Tibial artery (tissue), 4 donors: ENCODE measurements at regions not wholly inside any gene's neighbourhood (a gene's known extent, or its start where the extent isn't known, plus 50 kb on each side); places are given as distances from the start of the nearest gene placed in this dataset.
A peak's percentile ranks its signal among the peaks of the same experiment; 100 is the strongest.

Source experiments
- DNase-seq, 2 donors: peaks; one replicate each; pipeline ENCODE4 v3.0.0-alpha.2; 2019
- H3K27ac ChIP-seq, 2 donors: fragments of 200-600 bp; sonication (generic) in 1 of 2; 1 replicate in 1 of 2; 2 replicates in 1 of 2; pipeline ENCODE4 v1.5.1; 2018 to 2019; ENCODE audit warnings: mild to moderate bottlenecking in 1 of 2
- H3K27me3 ChIP-seq, 2 donors: fragments of 200-600 bp; sonication (generic) in 1 of 2; one replicate each; pipeline versions ENCODE4 v1.5.1 to v1.6.0; 2016 to 2019
- H3K36me3 ChIP-seq, 3 donors: fragments of 200-600 bp; sonication (generic) in 2 of 3; one replicate each; pipeline ENCODE4 v1.5.1; 2016 to 2019; ENCODE audit warnings: mild to moderate bottlenecking in 2 of 3
- H3K4me1 ChIP-seq, 4 donors: fragments of 200-600 bp; sonication (generic) in 2 of 4; 1 replicate in 3 of 4; 2 replicates in 1 of 4; pipeline ENCODE4 v1.5.1; 2016 to 2019
- H3K4me3 ChIP-seq, 2 donors: fragments of 200-600 bp; sonication (generic) in 1 of 2; 1 replicate in 1 of 2; 2 replicates in 1 of 2; pipeline ENCODE4 v1.5.1; 2018 to 2019; ENCODE audit warnings: mild to moderate bottlenecking in 2 of 2
- H3K9me3 ChIP-seq, 3 donors: fragments of 200-600 bp; sonication (generic) in 1 of 3; one replicate each; pipeline ENCODE4 v1.5.1; 2016 to 2019
- intact Hi-C: fragments of 100-400 bp; cut with DNase I; formaldehyde crosslinking; loops from one replicate; pipeline ENCODE4 v1.15.0; 2023; ENCODE audit warnings: low total_unique reads
- TF ChIP-seq, protein P1 (sequence below), 2 experiments: fragments of 200-600 bp in 1 of 2; fragments of 450-650 bp in 1 of 2; IDR thresholded peaks; one replicate each; pipeline ENCODE4 v1.5.1; 2017 to 2019; ENCODE audit warnings: antibody characterized with exemption in 2 of 2, mild to moderate bottlenecking in 1 of 2, moderate library complexity in 1 of 2

DNA sequence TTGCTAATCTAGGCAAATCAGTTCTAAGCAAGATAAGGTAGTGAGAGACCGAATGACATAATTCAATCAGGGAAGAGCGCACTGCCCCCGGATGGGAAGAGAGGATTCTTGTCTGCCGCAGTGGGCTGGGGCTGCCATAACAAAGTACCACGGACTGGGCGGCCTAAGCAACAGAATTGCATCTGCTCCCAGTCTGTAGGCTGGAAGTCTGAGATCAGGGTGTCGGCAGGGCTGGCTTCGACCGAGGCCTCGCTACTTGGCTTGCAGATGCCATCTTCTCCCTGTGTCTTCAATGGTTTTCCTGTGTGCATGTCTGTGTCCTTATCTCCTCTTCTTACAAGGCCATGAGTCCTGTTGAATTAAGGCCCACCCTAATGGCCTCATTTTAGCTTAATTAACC is 59.7 kb upstream of the TMEM72 start:
- intact Hi-C loops: no loop called here
- Histone ChIP-seq H3K27ac (no peak overlapping the region), H3K4me3 (no peak overlapping the region)

DNA sequence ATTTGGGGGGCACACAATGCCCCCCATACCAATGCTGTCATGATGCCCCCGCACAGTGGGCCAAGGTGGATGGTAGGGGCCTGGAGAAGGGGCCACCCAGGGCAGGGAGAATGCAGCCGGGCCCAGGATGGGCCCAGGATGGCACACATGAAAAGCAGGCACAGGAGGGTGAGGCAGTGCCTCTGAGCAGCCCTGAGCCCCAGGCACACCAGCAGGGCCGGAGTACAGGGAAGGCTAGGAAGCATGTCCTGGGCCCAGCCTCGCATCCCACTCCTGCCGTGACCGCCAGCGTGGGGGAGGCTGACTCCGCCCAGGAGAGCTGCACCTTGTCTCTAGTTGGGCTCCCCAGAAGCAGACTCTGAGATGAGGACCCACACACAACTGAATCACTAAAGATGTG is 59.3 kb upstream of the TMEM72 start:
- no peak for DNase-seq
- no peak overlapping the region for H3K27ac ChIP-seq
- H3K9me3 ChIP-seq: no peaks in the 10 kb centered on the region
- no peaks in the 10 kb centered on the region for H3K27me3 ChIP-seq
- no peaks in the 10 kb centered on the region for H3K4me1 ChIP-seq
- no peak overlapping the region for H3K4me3 ChIP-seq
- TF ChIP-seq, protein P1, sequence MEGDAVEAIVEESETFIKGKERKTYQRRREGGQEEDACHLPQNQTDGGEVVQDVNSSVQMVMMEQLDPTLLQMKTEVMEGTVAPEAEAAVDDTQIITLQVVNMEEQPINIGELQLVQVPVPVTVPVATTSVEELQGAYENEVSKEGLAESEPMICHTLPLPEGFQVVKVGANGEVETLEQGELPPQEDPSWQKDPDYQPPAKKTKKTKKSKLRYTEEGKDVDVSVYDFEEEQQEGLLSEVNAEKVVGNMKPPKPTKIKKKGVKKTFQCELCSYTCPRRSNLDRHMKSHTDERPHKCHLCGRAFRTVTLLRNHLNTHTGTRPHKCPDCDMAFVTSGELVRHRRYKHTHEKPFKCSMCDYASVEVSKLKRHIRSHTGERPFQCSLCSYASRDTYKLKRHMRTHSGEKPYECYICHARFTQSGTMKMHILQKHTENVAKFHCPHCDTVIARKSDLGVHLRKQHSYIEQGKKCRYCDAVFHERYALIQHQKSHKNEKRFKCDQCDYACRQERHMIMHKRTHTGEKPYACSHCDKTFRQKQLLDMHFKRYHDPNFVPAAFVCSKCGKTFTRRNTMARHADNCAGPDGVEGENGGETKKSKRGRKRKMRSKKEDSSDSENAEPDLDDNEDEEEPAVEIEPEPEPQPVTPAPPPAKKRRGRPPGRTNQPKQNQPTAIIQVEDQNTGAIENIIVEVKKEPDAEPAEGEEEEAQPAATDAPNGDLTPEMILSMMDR (IDR thresholded peaks at IDR 0.05): no peak
- intact Hi-C loops: no loop called here
- H3K36me3 ChIP-seq: no peaks in the 10 kb centered on the region

More for the DNA sequence above, 59.7 kb upstream of the TMEM72 start:
- Histone ChIP-seq H3K4me1 (no peaks in the 10 kb centered on the region), H3K27me3 (no peaks in the 10 kb centered on the region), H3K9me3 (no peaks in the 10 kb centered on the region), H3K36me3 (no peaks in the 10 kb centered on the region)
- no peak for DNase-seq
- TF ChIP-seq, protein P1 (IDR thresholded peaks at IDR 0.05): no peak

DNA sequence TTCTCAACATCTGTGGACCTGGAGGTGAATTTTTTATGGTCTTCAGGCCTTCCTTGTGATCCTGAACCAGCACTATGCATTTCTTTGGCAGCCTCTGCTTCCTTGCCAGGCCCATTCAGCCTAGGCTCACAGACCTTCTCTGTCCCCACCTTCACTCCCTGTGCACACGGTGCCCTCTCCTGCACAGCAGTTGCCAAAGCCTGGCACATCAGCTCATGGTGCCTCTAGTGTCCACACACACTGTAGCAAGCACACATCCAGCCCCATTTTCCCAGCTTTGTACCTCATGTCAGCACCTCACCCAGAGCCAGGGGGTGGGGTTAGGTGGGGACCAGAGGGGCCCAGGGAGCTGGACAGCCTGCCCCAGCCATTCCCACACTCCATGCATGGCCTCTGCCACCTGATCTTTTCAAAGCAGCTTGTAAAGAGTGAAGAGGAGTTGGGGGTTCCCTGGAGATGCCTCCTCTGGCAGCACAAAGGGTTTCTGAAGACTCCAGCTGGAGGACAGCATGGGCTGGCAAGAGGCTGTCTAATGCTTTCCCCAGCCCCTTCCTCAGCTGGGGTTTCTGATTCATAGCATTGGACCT is 57.9 kb upstream of the TMEM72 start:
- Histone ChIP-seq H3K27me3 (no peaks in the 10 kb centered on the region), H3K4me1 (no peaks in the 10 kb centered on the region), H3K36me3 (no peaks in the 10 kb centered on the region), H3K9me3 (no peaks in the 10 kb centered on the region), H3K4me3 (no peak overlapping the region), H3K27ac (no peak overlapping the region)
- intact Hi-C loops: no loop called here
- TF ChIP-seq, protein P1 (IDR thresholded peaks at IDR 0.05): peak in 1 of 2 experiments; percentile 18
- no peak for DNase-seq

DNA sequence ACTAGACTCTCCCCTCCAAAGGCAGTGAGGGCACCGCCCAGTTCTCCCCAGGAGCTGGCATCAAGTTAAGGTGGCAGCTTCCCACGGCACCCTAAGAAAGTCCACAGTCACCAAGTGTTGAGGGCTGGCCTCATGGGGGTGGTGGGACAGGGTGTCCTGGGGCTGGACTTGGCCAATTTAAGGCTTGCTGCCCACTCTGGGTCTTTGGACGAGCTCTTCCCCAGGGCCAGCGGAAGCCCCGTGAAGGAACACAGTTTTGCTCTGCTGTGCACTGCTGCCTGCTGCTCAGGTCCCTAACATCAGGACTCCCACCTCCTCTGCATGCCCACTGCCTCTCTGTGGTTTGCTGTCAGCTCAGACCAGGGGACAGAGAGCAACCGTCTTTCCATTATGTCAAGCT is 57.3 kb upstream of the TMEM72 start:
- intact Hi-C loops: no loop called here
- Histone ChIP-seq H3K9me3 (no peaks in the 10 kb centered on the region), H3K36me3 (no peaks in the 10 kb centered on the region), H3K27ac (no peak overlapping the region), H3K27me3 (no peaks in the 10 kb centered on the region), H3K4me1 (no peaks in the 10 kb centered on the region), H3K4me3 (no peak overlapping the region)
- DNase-seq: no peak
- TF ChIP-seq, protein P1 (IDR thresholded peaks at IDR 0.05): no peak

DNA sequence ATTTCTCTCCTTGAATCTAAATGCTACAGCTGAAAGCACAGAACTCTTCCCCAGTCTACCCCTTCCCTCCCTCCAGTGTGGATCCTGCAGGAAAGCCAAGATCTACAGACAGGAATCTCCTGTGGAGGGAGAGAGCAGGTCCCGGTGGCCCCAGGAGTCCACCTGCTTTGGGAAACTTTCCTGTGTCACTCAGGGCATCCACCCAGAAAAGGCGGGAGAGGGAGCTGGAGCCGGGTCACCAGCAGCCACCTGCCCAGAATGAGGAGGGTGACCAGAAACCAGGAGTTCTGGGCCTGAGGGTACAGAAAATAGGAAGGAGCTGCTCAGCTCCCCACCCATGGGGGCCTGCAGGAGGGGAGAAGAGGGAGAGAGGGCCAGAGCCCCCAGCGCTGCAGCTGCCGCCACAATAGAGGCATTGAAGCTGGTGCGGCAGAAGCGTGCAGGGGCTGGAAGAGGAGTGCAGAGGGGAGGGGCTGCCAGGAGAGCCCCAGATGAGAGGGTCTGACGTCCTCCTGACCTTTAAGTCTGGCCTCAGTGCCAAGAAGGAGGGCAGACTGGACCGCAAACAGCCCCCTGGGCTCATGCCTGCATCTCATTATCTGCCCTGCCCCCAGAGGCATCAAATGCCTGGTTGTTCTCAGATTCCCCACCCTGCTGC is 56.3 kb upstream of the TMEM72 start:
- Histone ChIP-seq H3K9me3 (no peaks in the 10 kb centered on the region), H3K27me3 (no peaks in the 10 kb centered on the region), H3K27ac (no peak overlapping the region), H3K4me3 (no peak overlapping the region), H3K4me1 (no peaks in the 10 kb centered on the region), H3K36me3 (no peaks in the 10 kb centered on the region)
- no peak for DNase-seq
- intact Hi-C loops: loop anchor here (5.0 kb wide), 1 partner anchor 1183 kb away; no protein-coding TSS in a partner anchor
- TF ChIP-seq, protein P1 (IDR thresholded peaks at IDR 0.05): no peak
